Parathyroid adenoma (tissue), 2 donors: ENCODE measurements at regions not wholly inside any gene's neighbourhood (a gene's known extent, or its start where the extent isn't known, plus 50 kb on each side); places are given as distances from the start of the nearest gene placed in this dataset.

Experiments
- H2AFZ ChIP-seq: fragments of 300-600 bp; sonication (generic); one replicate; pipeline ENCODE4 v1.7.0; 2017; ENCODE audit warnings: antibody characterized with exemption, mild to moderate bottlenecking
- H3K27ac ChIP-seq: fragments of 300-600 bp; sonication (generic); one replicate; pipeline ENCODE4 v1.7.0; 2017
- H3K27me3 ChIP-seq: fragments of 300-600 bp; sonication (generic); one replicate; pipeline ENCODE4 v1.7.0; 2017; ENCODE audit warnings: low read length; ENCODE audit not compliant: control insufficient read depth, insufficient read depth
- H3K36me3 ChIP-seq: fragments of 300-600 bp; sonication (generic); one replicate; pipeline ENCODE4 v1.7.0; 2017; ENCODE audit warnings: low read length; ENCODE audit not compliant: control insufficient read depth, insufficient read depth
- H3K4me1 ChIP-seq: fragments of 300-600 bp; sonication (generic); one replicate; pipeline ENCODE4 v1.7.0; 2017; ENCODE audit warnings: control low read depth
- H3K4me2 ChIP-seq: fragments of 300-600 bp; sonication (generic); one replicate; pipeline ENCODE4 v1.7.0; 2017; ENCODE audit warnings: low read length
- H3K4me3 ChIP-seq: fragments of 300-600 bp; sonication (generic); one replicate; pipeline ENCODE4 v1.7.0; 2017; ENCODE audit warnings: low read depth, low read length
- H3K79me2 ChIP-seq: fragments of 300-600 bp; sonication (generic); one replicate; pipeline ENCODE4 v1.7.0; 2017; ENCODE audit warnings: control low read depth
- H3K9ac ChIP-seq: fragments of 300-600 bp; sonication (generic); one replicate; pipeline ENCODE4 v1.7.0; 2017; ENCODE audit warnings: mild to moderate bottlenecking
- H3K9me3 ChIP-seq: fragments of 300-600 bp; sonication (generic); one replicate; pipeline ENCODE4 v1.7.0; 2017; ENCODE audit warnings: low read length; ENCODE audit not compliant: control insufficient read depth
- CTCF ChIP-seq: fragments of 300-600 bp; sonication (generic); IDR thresholded peaks from one replicate; pipeline ENCODE4 v1.7.0; 2017; ENCODE audit warnings: antibody characterized with exemption, mild to moderate bottlenecking
- donor health status: primary hyperparathyroidism.

- TF ChIP-seq CTCF, result no peak
- H3K9me3 ChIP-seq, result no peaks in the 10 kb centered on the region
- H2AFZ ChIP-seq, result no peak overlapping the region
- no peaks in the 10 kb centered on the region for H3K4me1 ChIP-seq
- no peak overlapping the region for H3K4me2 ChIP-seq
- H3K36me3 ChIP-seq, result no peaks in the 10 kb centered on the region
- no peaks in the 10 kb centered on the region for H3K79me2 ChIP-seq
- no peak overlapping the region for H3K4me3 ChIP-seq
- no peaks in the 10 kb centered on the region for H3K27me3 ChIP-seq
- H3K9ac ChIP-seq, result no peak overlapping the region
- no peak overlapping the region for H3K27ac ChIP-seq
Observed at GRCh38 chr6:104256646-104257045, 603.1 kb downstream of the HACE1 start.

- no peak overlapping the region for H3K4me3 ChIP-seq
- H3K36me3 ChIP-seq, result no peaks in the 10 kb centered on the region
- H3K4me1 ChIP-seq, result no peaks in the 10 kb centered on the region
- H3K27ac ChIP-seq, result no peak overlapping the region
- no peaks in the 10 kb centered on the region for H3K79me2 ChIP-seq
- no peak for TF ChIP-seq CTCF
- no peaks in the 10 kb centered on the region for H3K27me3 ChIP-seq
- no peak overlapping the region for H3K4me2 ChIP-seq
- no peak overlapping the region for H3K9ac ChIP-seq
- H2AFZ ChIP-seq, result no peak overlapping the region
- no peaks in the 10 kb centered on the region for H3K9me3 ChIP-seq
Observed at GRCh38 chr6:104253236-104253635, 606.5 kb downstream of the HACE1 start.

GRCh38 chr6:104252276-104252675 lies 607.4 kb downstream of the HACE1 start:
- TF ChIP-seq CTCF, result no peak
- no peak overlapping the region for H3K4me2 ChIP-seq
- no peaks in the 10 kb centered on the region for H3K9me3 ChIP-seq
- no peak overlapping the region for H3K27ac ChIP-seq
- H2AFZ ChIP-seq, result no peak overlapping the region
- H3K27me3 ChIP-seq, result no peaks in the 10 kb centered on the region
- H3K9ac ChIP-seq, result no peak overlapping the region
- no peak overlapping the region for H3K4me3 ChIP-seq
- H3K4me1 ChIP-seq, result no peaks in the 10 kb centered on the region
- H3K36me3 ChIP-seq, result no peaks in the 10 kb centered on the region
- no peaks in the 10 kb centered on the region for H3K79me2 ChIP-seq

- H3K27ac ChIP-seq, result no peak overlapping the region
- no peak overlapping the region for H3K4me3 ChIP-seq
- no peaks in the 10 kb centered on the region for H3K36me3 ChIP-seq
- TF ChIP-seq CTCF, result no peak
- no peak overlapping the region for H3K9ac ChIP-seq
- H3K4me1 ChIP-seq, result no peaks in the 10 kb centered on the region
- no peaks in the 10 kb centered on the region for H3K27me3 ChIP-seq
- no peak overlapping the region for H3K4me2 ChIP-seq
- H3K79me2 ChIP-seq, result no peaks in the 10 kb centered on the region
- no peak overlapping the region for H2AFZ ChIP-seq
- H3K9me3 ChIP-seq, result no peaks in the 10 kb centered on the region
Observed at GRCh38 chr6:104251651-104252050, 608.1 kb downstream of the HACE1 start.

- no peak overlapping the region for H3K4me3 ChIP-seq
- TF ChIP-seq CTCF, result no peak
Observed at GRCh38 chr6:104240865-104241264, 618.9 kb downstream of the HACE1 start.

More at GRCh38 chr6:104240865-104241264, 618.9 kb downstream of the HACE1 start:
- Histone ChIP-seq H2AFZ (no peak overlapping the region), H3K27me3 (no peaks in the 10 kb centered on the region), H3K79me2 (no peaks in the 10 kb centered on the region), H3K4me2 (no peak overlapping the region), H3K36me3 (no peaks in the 10 kb centered on the region), H3K4me1 (no peaks in the 10 kb centered on the region), H3K9me3 (no peaks in the 10 kb centered on the region), H3K9ac (no peak overlapping the region), H3K27ac (no peak overlapping the region)
